Adrenal gland (tissue), 5 donors: ENCODE measurements at regions not wholly inside any gene's neighbourhood (a gene's known extent, or its start where the extent isn't known, plus 50 kb on each side); places are given as distances from the start of the nearest gene placed in this dataset.

Experiments used
- POLR2A ChIP-seq, 2 donors: fragments of 450-650 bp; IDR thresholded peaks; one replicate each; pipeline ENCODE4 v1.6.1; 2017; ENCODE audit warnings: antibody characterized with exemption in 2 of 2, mild to moderate bottlenecking in 2 of 2, moderate library complexity in 1 of 2
- TF ChIP-seq, protein P1 (sequence below), 6 experiments: fragments of 450-650 bp in 4 of 6; fragments of 200-600 bp in 2 of 6; sonication (generic) in 1 of 6; IDR thresholded peaks; 1 replicate in 5 of 6; 2 replicates in 1 of 6; pipeline versions ENCODE4 v1.5.1 to v1.8.0; 2016 to 2021; ENCODE audit warnings: antibody characterized with exemption in 6 of 6, mild to moderate bottlenecking in 2 of 6, moderate library complexity in 1 of 6
- donor health status: DM: no; HTN: no; CAD: no.

DNA sequence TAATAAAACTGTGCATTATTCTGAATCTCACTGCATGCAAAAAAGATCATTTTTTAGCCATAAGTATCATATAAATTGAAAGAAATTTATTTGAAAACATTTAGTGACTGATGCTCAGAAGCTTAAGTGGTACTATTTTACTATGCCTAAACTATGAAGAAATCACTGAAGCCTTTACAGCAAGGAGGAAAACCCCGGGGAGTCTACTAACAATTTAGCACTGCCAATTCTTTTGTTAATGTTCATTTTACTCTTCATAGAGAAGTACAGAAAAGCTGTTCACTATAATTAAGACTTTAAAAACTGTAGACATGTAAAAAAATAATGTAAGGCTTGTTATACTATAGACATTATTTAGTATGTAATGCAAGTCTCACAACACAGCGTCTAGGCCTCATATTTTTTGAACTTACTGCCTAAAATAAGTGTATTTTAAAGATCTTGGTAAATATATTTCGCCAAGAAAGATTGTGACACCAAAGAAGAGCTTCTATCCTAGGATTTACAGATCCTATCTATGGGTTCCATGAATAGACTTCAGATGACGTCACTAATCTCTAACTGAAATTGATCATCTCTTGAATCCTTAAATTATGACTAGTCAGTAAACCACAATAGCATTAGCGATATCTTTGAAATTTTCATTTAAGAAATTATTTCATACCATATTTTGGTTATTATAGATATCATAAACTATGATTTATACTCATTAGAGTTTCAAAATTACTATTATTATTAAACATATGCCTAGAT, 602.5 kb downstream of the TMA16 start:
- TF ChIP-seq, protein P1, sequence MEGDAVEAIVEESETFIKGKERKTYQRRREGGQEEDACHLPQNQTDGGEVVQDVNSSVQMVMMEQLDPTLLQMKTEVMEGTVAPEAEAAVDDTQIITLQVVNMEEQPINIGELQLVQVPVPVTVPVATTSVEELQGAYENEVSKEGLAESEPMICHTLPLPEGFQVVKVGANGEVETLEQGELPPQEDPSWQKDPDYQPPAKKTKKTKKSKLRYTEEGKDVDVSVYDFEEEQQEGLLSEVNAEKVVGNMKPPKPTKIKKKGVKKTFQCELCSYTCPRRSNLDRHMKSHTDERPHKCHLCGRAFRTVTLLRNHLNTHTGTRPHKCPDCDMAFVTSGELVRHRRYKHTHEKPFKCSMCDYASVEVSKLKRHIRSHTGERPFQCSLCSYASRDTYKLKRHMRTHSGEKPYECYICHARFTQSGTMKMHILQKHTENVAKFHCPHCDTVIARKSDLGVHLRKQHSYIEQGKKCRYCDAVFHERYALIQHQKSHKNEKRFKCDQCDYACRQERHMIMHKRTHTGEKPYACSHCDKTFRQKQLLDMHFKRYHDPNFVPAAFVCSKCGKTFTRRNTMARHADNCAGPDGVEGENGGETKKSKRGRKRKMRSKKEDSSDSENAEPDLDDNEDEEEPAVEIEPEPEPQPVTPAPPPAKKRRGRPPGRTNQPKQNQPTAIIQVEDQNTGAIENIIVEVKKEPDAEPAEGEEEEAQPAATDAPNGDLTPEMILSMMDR (IDR thresholded peaks at IDR 0.05), result no peak
- no peak for TF ChIP-seq POLR2A (IDR thresholded peaks at IDR 0.05)
